GM23338 (cell line): ENCODE measurements at regions not wholly inside any gene's neighbourhood (a gene's known extent, or its start where the extent isn't known, plus 50 kb on each side); places are given as distances from the start of the nearest gene placed in this dataset.
A peak's percentile ranks its signal among the peaks of the same experiment; 100 is the strongest.

Experiments
- ATAC-seq: fragments of 200-7000 bp; cut with Tn5 transposase; 3 replicates; pipeline ENCODE4 v1.9.1; 2020
- DNase-seq: peaks from one replicate; pipeline ENCODE4 v3.0.0-alpha.2; 2015; ENCODE audit warnings: low spot score
- H2AFZ ChIP-seq: fragments of 200-600 bp; sonication (generic); 2 replicates; pipeline ENCODE4 v1.8.0; 2016; ENCODE audit warnings: antibody characterized with exemption, mild to moderate bottlenecking, moderate library complexity
- H3F3A ChIP-seq: fragments of 200-600 bp; sonication (generic); replicated peaks from 2 replicates; pipeline ENCODE4 v1.8.0; 2017; ENCODE audit warnings: antibody characterized with exemption, mixed run types, low read depth
- H3K27ac ChIP-seq: fragments of 200-600 bp; sonication (generic); 2 replicates; pipeline ENCODE4 v1.6.1; 2016; ENCODE audit warnings: low read depth
- H3K27me3 ChIP-seq: fragments of 200-600 bp; sonication (generic); 2 replicates; pipeline ENCODE4 v1.8.0; 2016; ENCODE audit warnings: mild to moderate bottlenecking, mixed run types, moderate library complexity; ENCODE audit not compliant: insufficient read depth
- H3K36me3 ChIP-seq: fragments of 200-600 bp; sonication (generic); 2 replicates; pipeline ENCODE4 v1.8.0; 2016; ENCODE audit warnings: mild to moderate bottlenecking; ENCODE audit not compliant: insufficient read depth
- H3K4me1 ChIP-seq: fragments of 200-600 bp; sonication (generic); 2 replicates; pipeline ENCODE4 v1.8.0; 2016; ENCODE audit warnings: mild to moderate bottlenecking, moderate library complexity; ENCODE audit not compliant: insufficient read depth
- H3K4me2 ChIP-seq: fragments of 200-600 bp; sonication (generic); 2 replicates; pipeline ENCODE4 v1.7.1; 2017; ENCODE audit warnings: mixed run types
- H3K4me3 ChIP-seq: fragments of 200-600 bp; sonication (generic); 2 replicates; pipeline ENCODE4 v1.6.1; 2016; ENCODE audit warnings: mixed run types
- H3K79me2 ChIP-seq: fragments of 200-600 bp; sonication (generic); replicated peaks from 2 replicates; pipeline ENCODE4 v1.8.0; 2017; ENCODE audit warnings: mild to moderate bottlenecking; ENCODE audit not compliant: insufficient read depth
- H3K9me2 ChIP-seq: fragments of 200-600 bp; sonication (generic); 2 replicates; pipeline ENCODE4 v1.8.0; 2017; ENCODE audit not compliant: insufficient read depth
- H4K20me1 ChIP-seq: fragments of 200-600 bp; sonication (generic); replicated peaks from 2 replicates; pipeline ENCODE4 v1.8.0; 2017; ENCODE audit warnings: mild to moderate bottlenecking; ENCODE audit not compliant: insufficient read depth
- H3K27ac Mint-ChIP-seq: 2 replicates; pipeline ENCODE4 v1.8.0; 2020; ENCODE audit warnings: inconsistent platforms, mild to moderate bottlenecking, moderate library complexity, mixed read lengths
- H3K27me3 Mint-ChIP-seq: 3 replicates; pipeline ENCODE4 v1.8.0; 2022; ENCODE audit warnings: low read depth, mild to moderate bottlenecking, moderate library complexity, mixed read lengths, inconsistent platforms; ENCODE audit not compliant: insufficient read depth, poor library complexity
- H3K36me3 Mint-ChIP-seq: 3 replicates; pipeline ENCODE4 v1.8.0; 2021; ENCODE audit warnings: low read depth, mild to moderate bottlenecking, inconsistent platforms, moderate library complexity, mixed read lengths
- H3K4me1 Mint-ChIP-seq: 3 replicates; pipeline ENCODE4 v1.8.0; 2020; ENCODE audit warnings: mild to moderate bottlenecking, inconsistent platforms, mixed read lengths
- H3K4me3 Mint-ChIP-seq: 3 replicates; pipeline ENCODE4 v1.8.0; 2021; ENCODE audit warnings: moderate library complexity, mild to moderate bottlenecking, inconsistent platforms, mixed read lengths
- H3K9me3 Mint-ChIP-seq: 3 replicates; pipeline ENCODE4 v1.8.0; 2020; ENCODE audit warnings: moderate library complexity, mild to moderate bottlenecking, inconsistent platforms, mixed read lengths
- CREB1 ChIP-seq: fragments of 250-450 bp; sonication (Bioruptor Pico); IDR thresholded peaks from 2 replicates; pipeline ENCODE4 v1.5.0; 2020; ENCODE audit warnings: low read depth, mild to moderate bottlenecking, moderate library complexity
- CTCF ChIP-seq, 2 experiments: fragments of 200-600 bp in 1 of 2; sonication (generic) in 1 of 2; conservative IDR thresholded peaks; 2 replicates each; pipeline versions ENCODE4 v1.5.1 to v1.6.1; 2016 to 2017; ENCODE audit warnings: antibody characterized with exemption in 2 of 2, low read depth in 2 of 2, mild to moderate bottlenecking in 2 of 2, moderate library complexity in 1 of 2
- ETS1 ChIP-seq: IDR thresholded peaks from 2 replicates; pipeline ENCODE4 v1.6.1; 2016; ENCODE audit warnings: antibody characterized with exemption
- EZH2 ChIP-seq: fragments of 200-600 bp; sonication (generic); IDR thresholded peaks from one replicate; pipeline ENCODE4 v1.8.0; 2017; ENCODE audit warnings: antibody characterized with exemption, mild to moderate bottlenecking, low read depth; ENCODE audit not compliant: unreplicated experiment
- EZH2phosphoT487 ChIP-seq: fragments of 200-600 bp; sonication (generic); IDR thresholded peaks from one replicate; pipeline ENCODE4 v1.8.1; 2018; ENCODE audit warnings: antibody characterized with exemption; ENCODE audit not compliant: unreplicated experiment
- JUNB ChIP-seq: IDR thresholded peaks from one replicate; pipeline ENCODE4 v1.6.1; 2016; ENCODE audit warnings: antibody characterized with exemption; ENCODE audit not compliant: unreplicated experiment
- NANOG ChIP-seq: IDR thresholded peaks from 2 replicates; pipeline ENCODE4 v1.6.1; 2016; ENCODE audit warnings: antibody characterized with exemption, borderline replicate concordance
- POLR2AphosphoS5 ChIP-seq: IDR thresholded peaks from 2 replicates; pipeline ENCODE4 v1.6.1; 2016; ENCODE audit warnings: antibody characterized with exemption, low read depth
- REST ChIP-seq: IDR thresholded peaks from one replicate; pipeline ENCODE4 v1.6.1; 2018; ENCODE audit warnings: antibody characterized with exemption; ENCODE audit not compliant: unreplicated experiment
- ZNF114 ChIP-seq: fragments of 250-450 bp; sonication (Bioruptor Pico); IDR thresholded peaks from 2 replicates; pipeline ENCODE4 v1.5.0; 2020; ENCODE audit warnings: mild to moderate bottlenecking, moderate library complexity
- ZNF331 ChIP-seq: fragments of 250-450 bp; sonication (Bioruptor Pico); IDR thresholded peaks from 2 replicates; pipeline ENCODE4 v1.5.0; 2020; ENCODE audit warnings: low read depth, mild to moderate bottlenecking, moderate library complexity

DNA sequence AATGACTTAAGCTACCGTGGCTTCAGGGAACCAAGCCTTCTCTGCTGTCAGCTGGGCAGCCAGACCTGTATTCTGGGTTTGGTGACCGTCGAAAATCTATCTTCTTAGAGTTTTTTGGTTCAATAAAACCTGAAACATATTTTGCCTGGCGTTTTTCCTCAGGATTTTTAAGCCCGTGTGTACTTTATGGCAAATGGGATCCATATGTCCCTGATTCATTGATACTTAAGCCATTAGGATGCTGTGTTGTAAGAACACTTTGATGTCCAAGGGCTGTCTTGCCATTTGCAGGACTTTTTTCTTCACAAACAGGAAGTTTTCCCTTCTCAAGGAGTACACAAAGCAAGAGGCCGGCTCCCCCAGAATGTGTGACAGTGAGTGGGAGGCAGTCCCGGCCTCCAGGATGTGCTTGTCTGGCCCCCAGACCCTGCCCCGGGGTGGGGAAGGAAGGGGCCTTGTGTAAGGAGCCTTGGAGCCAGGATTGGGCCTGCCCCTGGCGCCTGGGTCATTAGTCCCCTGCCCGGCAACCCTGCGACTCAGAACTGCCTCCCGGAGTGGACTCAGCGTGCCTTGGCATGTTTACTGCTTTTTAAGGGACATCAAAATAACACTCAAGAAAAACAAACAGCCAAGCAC is 83.4 kb upstream of the SMIM23 start:
- Histone ChIP-seq H3K36me3 (no peaks in the 10 kb centered on the region), H3K4me2 (no peak overlapping the region), H3K27ac (no peak overlapping the region), H3K4me3 (no peak overlapping the region), H3K27me3 (no peaks in the 10 kb centered on the region), H2AFZ (peak overlapping the region; percentile 56; the same call in 1 of the 2 replicates), H4K20me1 (no peaks in the 10 kb centered on the region), H3K9me2 (no peaks in the 10 kb centered on the region), H3F3A (no peaks in the 10 kb centered on the region), H3K79me2 (no peaks in the 10 kb centered on the region), H3K4me1 (no peaks in the 10 kb centered on the region)
- no peak for ATAC-seq
- no peaks in the 10 kb centered on the region for H3K36me3 Mint-ChIP-seq
- peaks cover 3% of the 10 kb centered on the region for H3K27me3 Mint-ChIP-seq
- H3K4me3 Mint-ChIP-seq = no peak overlapping the region
- no peak for DNase-seq
- no peaks in the 10 kb centered on the region for H3K9me3 Mint-ChIP-seq
- no peak overlapping the region for H3K27ac Mint-ChIP-seq
- H3K4me1 Mint-ChIP-seq = 0 out of 3 replicates have a peak, but pooled peaks cover 3% of the 10 kb centered on the region
- TF ChIP-seq POLR2AphosphoS5 (no peak), CREB1 (CRISPR knock-in tag) (no peak), NANOG (no peak), EZH2phosphoT487 (no peak)

DNA sequence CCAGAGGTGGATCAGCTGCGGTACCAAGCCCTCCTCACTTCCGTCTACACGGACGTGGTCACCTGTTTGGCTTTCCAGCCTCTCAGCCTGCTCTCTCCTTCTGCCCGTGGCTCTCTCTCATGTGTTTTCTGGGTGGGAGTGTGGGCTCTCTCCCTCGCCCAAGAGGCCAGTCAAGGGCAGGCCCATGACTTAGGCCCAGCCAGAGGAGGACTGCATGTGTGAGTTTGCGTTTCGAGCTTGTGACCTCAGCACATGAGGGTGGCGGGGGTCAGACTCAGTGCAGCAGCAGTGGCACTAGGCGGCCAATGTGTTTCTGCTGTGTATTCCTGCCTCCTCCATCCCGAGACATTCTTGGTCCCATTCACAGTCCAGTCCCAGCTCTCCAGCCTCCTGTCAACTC is 82.5 kb upstream of the SMIM23 start:
- ATAC-seq (no peak), DNase-seq (no peak)
- Histone ChIP-seq H4K20me1 (no peaks in the 10 kb centered on the region), H3K4me2 (no peak overlapping the region), H3F3A (no peaks in the 10 kb centered on the region), H3K4me1 (no peaks in the 10 kb centered on the region), H3K9me2 (no peaks in the 10 kb centered on the region), H3K36me3 (no peaks in the 10 kb centered on the region), H2AFZ (no peak overlapping the region), H3K27me3 (no peaks in the 10 kb centered on the region), H3K79me2 (no peaks in the 10 kb centered on the region), H3K27ac (no peak overlapping the region), H3K4me3 (no peak overlapping the region)
- Mint-ChIP-seq H3K4me1 (0 out of 3 replicates have a peak, but pooled peaks cover 3% of the 10 kb centered on the region), H3K4me3 (no peak overlapping the region), H3K36me3 (no peaks in the 10 kb centered on the region), H3K9me3 (no peaks in the 10 kb centered on the region), H3K27ac (no peak overlapping the region), H3K27me3 (peaks cover 3% of the 10 kb centered on the region)
- TF ChIP-seq EZH2phosphoT487 (no peak), REST (no peak), ZNF114 (CRISPR knock-in tag) (no peak), JUNB (no peak), NANOG (no peak), ETS1 (no peak), CTCF (conservative IDR thresholded peaks at IDR 0.05; ENCODE audit: low read depth in 2 of 2) (no peak), ZNF331 (no peak), CREB1 (CRISPR knock-in tag) (no peak), POLR2AphosphoS5 (no peak), EZH2 (no peak)
